OCI-LY3 (cell line): ENCODE measurements at regions not wholly inside any gene's neighbourhood (a gene's known extent, or its start where the extent isn't known, plus 50 kb on each side); places are given as distances from the start of the nearest gene placed in this dataset.

ENCODE experiments used
- EZH2phosphoT487 ChIP-seq: fragments of 200-600 bp; shearing (Covaris generic); IDR thresholded peaks from 2 replicates; pipeline ENCODE4 v1.6.1; 2018; ENCODE audit warnings: antibody characterized with exemption, mixed run types, low read depth
- TF ChIP-seq, protein P1 (sequence below): fragments of 200-600, 300-600 bp; sonication (generic); IDR thresholded peaks from 2 replicates; pipeline ENCODE4 v1.5.1; 2014; ENCODE audit warnings: antibody characterized with exemption, low read length, low read depth

DNA sequence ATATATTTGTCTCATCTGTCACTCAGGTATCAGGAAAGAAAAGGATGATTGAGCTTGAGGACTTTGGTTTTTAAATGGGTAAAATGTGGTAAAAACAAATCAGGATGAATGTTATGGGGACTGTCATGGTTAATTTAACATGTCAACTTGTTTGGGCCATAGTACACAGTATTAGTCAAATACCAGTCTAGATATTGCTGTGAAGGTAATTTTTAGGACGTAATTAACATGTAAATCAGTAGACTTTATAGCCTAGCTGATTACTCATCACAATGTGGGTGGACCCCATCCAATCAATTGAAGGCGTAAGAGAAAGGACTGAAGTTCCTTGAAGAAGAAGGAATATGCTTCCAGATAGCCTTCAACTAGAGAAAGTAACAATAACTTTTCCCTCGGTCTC is 275.7 kb upstream of the ZNF804A start:
- TF ChIP-seq, protein P1, sequence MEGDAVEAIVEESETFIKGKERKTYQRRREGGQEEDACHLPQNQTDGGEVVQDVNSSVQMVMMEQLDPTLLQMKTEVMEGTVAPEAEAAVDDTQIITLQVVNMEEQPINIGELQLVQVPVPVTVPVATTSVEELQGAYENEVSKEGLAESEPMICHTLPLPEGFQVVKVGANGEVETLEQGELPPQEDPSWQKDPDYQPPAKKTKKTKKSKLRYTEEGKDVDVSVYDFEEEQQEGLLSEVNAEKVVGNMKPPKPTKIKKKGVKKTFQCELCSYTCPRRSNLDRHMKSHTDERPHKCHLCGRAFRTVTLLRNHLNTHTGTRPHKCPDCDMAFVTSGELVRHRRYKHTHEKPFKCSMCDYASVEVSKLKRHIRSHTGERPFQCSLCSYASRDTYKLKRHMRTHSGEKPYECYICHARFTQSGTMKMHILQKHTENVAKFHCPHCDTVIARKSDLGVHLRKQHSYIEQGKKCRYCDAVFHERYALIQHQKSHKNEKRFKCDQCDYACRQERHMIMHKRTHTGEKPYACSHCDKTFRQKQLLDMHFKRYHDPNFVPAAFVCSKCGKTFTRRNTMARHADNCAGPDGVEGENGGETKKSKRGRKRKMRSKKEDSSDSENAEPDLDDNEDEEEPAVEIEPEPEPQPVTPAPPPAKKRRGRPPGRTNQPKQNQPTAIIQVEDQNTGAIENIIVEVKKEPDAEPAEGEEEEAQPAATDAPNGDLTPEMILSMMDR, result no peak
- no peak for TF ChIP-seq EZH2phosphoT487
